NCI-H510A treated with DMSO at 0.1 percent for 48 hours (cell line): ENCODE measurements at regions not wholly inside any gene's neighbourhood (a gene's known extent, or its start where the extent isn't known, plus 50 kb on each side); places are given as distances from the start of the nearest gene placed in this dataset.

ENCODE experiments used
- DNase-seq: peaks from one replicate; lab custom pipeline; 2025; lab: John Stamatoyannopoulos, UW

GRCh38 chr15:35771746-35772442, 225.9 kb upstream of the DPH6 start:
- DNase-seq, result no peak

- no peak for DNase-seq
Measured at GRCh38 chr15:35774653-35775052, 228.7 kb upstream of the DPH6 start.

GRCh38 chr15:35775471-35775870, 229.5 kb upstream of the DPH6 start:
- no peak for DNase-seq

- no peak for DNase-seq
Measured at GRCh38 chr15:35777061-35777460, 231.1 kb upstream of the DPH6 start.

GRCh38 chr15:35783203-35783602, 237.2 kb upstream of the DPH6 start:
- DNase-seq, result no peak

GRCh38 chr15:35784745-35785144, 238.8 kb upstream of the DPH6 start:
- peak; percentile 71 for DNase-seq

GRCh38 chr15:35810007-35810406, 264.0 kb upstream of the DPH6 start:
- DNase-seq, result no peak

GRCh38 chr15:35813573-35813972, 267.6 kb upstream of the DPH6 start:
- DNase-seq, result no peak

GRCh38 chr15:35818846-35819245, 272.9 kb upstream of the DPH6 start:
- DNase-seq, result no peak

- DNase-seq, result no peak
Measured at GRCh38 chr15:35822153-35822552, 276.2 kb upstream of the DPH6 start.

- no peak for DNase-seq
Measured at GRCh38 chr15:35827141-35827540, 281.2 kb upstream of the DPH6 start.

GRCh38 chr15:35827911-35828310, 281.9 kb upstream of the DPH6 start:
- DNase-seq, result no peak

GRCh38 chr15:35833581-35833980, 287.6 kb upstream of the DPH6 start:
- no peak for DNase-seq

- no peak for DNase-seq
Measured at GRCh38 chr15:35834216-35834830, 288.4 kb upstream of the DPH6 start.

GRCh38 chr15:35834866-35835265, 288.9 kb upstream of the DPH6 start:
- DNase-seq, result no peak

GRCh38 chr15:35838424-35839111, 292.6 kb upstream of the DPH6 start:
- no peak for DNase-seq

GRCh38 chr15:35842631-35843030, 296.7 kb upstream of the DPH6 start:
- DNase-seq, result no peak

GRCh38 chr15:35843498-35843897, 297.5 kb upstream of the DPH6 start:
- no peak for DNase-seq

- no peak for DNase-seq
Measured at GRCh38 chr15:35850284-35850683, 304.3 kb upstream of the DPH6 start.

GRCh38 chr15:35851491-35851890, 305.5 kb upstream of the DPH6 start:
- DNase-seq, result no peak

GRCh38 chr15:35852818-35853624, 307.1 kb upstream of the DPH6 start:
- DNase-seq, result no peak

GRCh38 chr15:35854316-35854715, 308.4 kb upstream of the DPH6 start:
- no peak for DNase-seq
